NCI-H2107 treated with DMSO at 0.1 percent for 48 hours (cell line): ENCODE measurements at regions not wholly inside any gene's neighbourhood (a gene's known extent, or its start where the extent isn't known, plus 50 kb on each side); places are given as distances from the start of the nearest gene placed in this dataset.

ENCODE experiments used
- DNase-seq: peaks from one replicate; lab custom pipeline; 2025; ENCODE audit not compliant: unreplicated experiment; lab: John Stamatoyannopoulos, UW

- DNase-seq: no peak
These were observed 936.2 kb downstream of the DSC3 start for GRCh38 chr18:30106356-30106755.

GRCh38 chr18:30103881-30104280, 938.7 kb downstream of the DSC3 start:
- no peak for DNase-seq

- DNase-seq: no peak
These were observed 945.7 kb downstream of the DSC3 start for GRCh38 chr18:30096796-30097195.

- no peak for DNase-seq
These were observed 948.0 kb downstream of the DSC3 start for GRCh38 chr18:30094556-30094955.

GRCh38 chr18:30093376-30093775, 949.2 kb downstream of the DSC3 start:
- DNase-seq: no peak

- DNase-seq: no peak
These were observed 954.1 kb downstream of the DSC3 start for GRCh38 chr18:30088238-30089015.

GRCh38 chr18:30086351-30086750, 956.2 kb downstream of the DSC3 start:
- no peak for DNase-seq

- no peak for DNase-seq
These were observed 961.4 kb downstream of the DSC3 start for GRCh38 chr18:30081122-30081521.

- DNase-seq: no peak
These were observed 969.7 kb downstream of the DSC3 start for GRCh38 chr18:30072609-30073385.

- no peak for DNase-seq
These were observed 976.3 kb downstream of the DSC3 start for GRCh38 chr18:30066288-30066687.

- DNase-seq: no peak
These were observed 985.1 kb downstream of the DSC3 start for GRCh38 chr18:30057398-30057797.

GRCh38 chr18:30056528-30056927, 986.0 kb downstream of the DSC3 start:
- DNase-seq: no peak

GRCh38 chr18:30044496-30044895, 998.0 kb downstream of the DSC3 start:
- no peak for DNase-seq

GRCh38 chr18:30039201-30039600, 1003.3 kb downstream of the DSC3 start:
- no peak for DNase-seq

- DNase-seq: no peak
These were observed 1007.7 kb downstream of the DSC3 start for GRCh38 chr18:30034818-30035217.

- DNase-seq: no peak
These were observed 1026.4 kb downstream of the DSC3 start for GRCh38 chr18:30016179-30016578.

- no peak for DNase-seq
These were observed 1037.6 kb downstream of the DSC3 start for GRCh38 chr18:30004965-30005364.

- no peak for DNase-seq
These were observed 1060.3 kb downstream of the DSC3 start for GRCh38 chr18:29982218-29982617.

GRCh38 chr18:29979881-29980280, 1062.7 kb downstream of the DSC3 start:
- DNase-seq: no peak

- no peak for DNase-seq
These were observed 1072.7 kb downstream of the DSC3 start for GRCh38 chr18:29969876-29970275.

- DNase-seq: no peak
These were observed 1080.0 kb downstream of the DSC3 start for GRCh38 chr18:29962579-29962978.

- DNase-seq: no peak
These were observed 1082.0 kb downstream of the DSC3 start for GRCh38 chr18:29960539-29960938.
